CD4-positive, CD25-positive, alpha-beta regulatory T cell (primary cell): ENCODE measurements at regions not wholly inside any gene's neighbourhood (a gene's known extent, or its start where the extent isn't known, plus 50 kb on each side); places are given as distances from the start of the nearest gene placed in this dataset.

ENCODE experiments used
- ATAC-seq, 2 donors: fragments of 150-1000 bp; cut with Tn5 transposase; one replicate each; pipeline ENCODE4 v1.10.0; 2021; ENCODE audit warnings: low read depth in 2 of 2, moderate number of reproducible peaks in 2 of 2, moderate library complexity in 1 of 2
- DNase-seq, 3 donors: peaks; one replicate each; pipeline versions ENCODE4 v3.0.0 to v3.0.0-alpha.2; 2012 to 2022; ENCODE audit warnings: mixed read lengths in 1 of 3
- H3K27ac ChIP-seq: one replicate; pipeline ENCODE4 v1.7.0; 2013; ENCODE audit warnings: mild to moderate bottlenecking, low read length; ENCODE audit not compliant: insufficient read depth, poor library complexity, severe bottlenecking
- H3K27me3 ChIP-seq: one replicate; pipeline ENCODE4 v1.7.0; 2013; ENCODE audit warnings: low read length; ENCODE audit not compliant: control insufficient read depth, insufficient read depth
- H3K36me3 ChIP-seq: one replicate; pipeline ENCODE4 v1.7.0; 2013; ENCODE audit warnings: mild to moderate bottlenecking, low read length, moderate library complexity; ENCODE audit not compliant: control insufficient read depth, insufficient read depth
- H3K4me1 ChIP-seq: 2 replicates; pipeline ENCODE4 v1.7.0; 2013; ENCODE audit warnings: mild to moderate bottlenecking, low read length; ENCODE audit not compliant: insufficient read depth, control insufficient read depth, poor library complexity, severe bottlenecking
- H3K4me3 ChIP-seq: one replicate; pipeline ENCODE4 v1.7.0; 2013; ENCODE audit warnings: low read depth, mild to moderate bottlenecking, low read length, moderate library complexity
- H3K9me3 ChIP-seq, 2 experiments: 1 replicate in 1 of 2; 2 replicates in 1 of 2; pipeline ENCODE4 v1.7.0; 2013; ENCODE audit warnings: low read length in 2 of 2, mild to moderate bottlenecking in 1 of 2, moderate library complexity in 1 of 2; ENCODE audit not compliant: control insufficient read depth in 2 of 2
- H3K27ac Mint-ChIP-seq, 3 donors: one replicate each; pipeline ENCODE4 v1.8.0; 2020 to 2022; ENCODE audit warnings: mild to moderate bottlenecking in 3 of 3, mixed read lengths in 3 of 3, moderate library complexity in 2 of 3
- H3K27me3 Mint-ChIP-seq: one replicate; pipeline ENCODE4 v1.8.0; 2022; ENCODE audit warnings: mild to moderate bottlenecking, mixed read lengths
- H3K36me3 Mint-ChIP-seq: one replicate; pipeline ENCODE4 v1.8.0; 2020; ENCODE audit warnings: mixed read lengths
- H3K4me1 Mint-ChIP-seq, 4 donors: one replicate each; pipeline ENCODE4 v1.8.0; 2020 to 2022; ENCODE audit warnings: mixed read lengths in 4 of 4, mild to moderate bottlenecking in 1 of 4
- H3K4me3 Mint-ChIP-seq, 4 donors: one replicate each; pipeline ENCODE4 v1.8.0; 2020 to 2022; ENCODE audit warnings: mild to moderate bottlenecking in 4 of 4, mixed read lengths in 4 of 4, moderate library complexity in 3 of 4
- H3K9me3 Mint-ChIP-seq, 7 donors: one replicate each; pipeline ENCODE4 v1.8.0; 2020 to 2022; ENCODE audit warnings: mixed read lengths in 7 of 7, mild to moderate bottlenecking in 3 of 7, moderate library complexity in 2 of 7

GRCh38 chr9:18190671-18191374 lies 283.1 kb upstream of the ADAMTSL1 start:
- H3K27me3 Mint-ChIP-seq = no peaks in the 10 kb centered on the region
- no peaks in the 10 kb centered on the region for H3K36me3 Mint-ChIP-seq
- no peak overlapping the region for H3K4me3 ChIP-seq
- no peak overlapping the region for H3K27ac ChIP-seq
- H3K36me3 ChIP-seq = no peaks in the 10 kb centered on the region
- no peaks in the 10 kb centered on the region for H3K9me3 ChIP-seq
- ATAC-seq (no peak), DNase-seq (no peak)
- no peaks in the 10 kb centered on the region for H3K4me1 Mint-ChIP-seq
- H3K27ac Mint-ChIP-seq = no peak overlapping the region
- H3K4me1 ChIP-seq = no peaks in the 10 kb centered on the region
- no peak overlapping the region for H3K4me3 Mint-ChIP-seq
- H3K9me3 Mint-ChIP-seq = peaks cover 0 to 4% (median 0%) of the 10 kb centered on the region in 7 donors
- H3K27me3 ChIP-seq = no peaks in the 10 kb centered on the region

GRCh38 chr9:18194316-18194715 lies 279.6 kb upstream of the ADAMTSL1 start:
- no peaks in the 10 kb centered on the region for H3K36me3 ChIP-seq
- ATAC-seq (no peak), DNase-seq (no peak)
- no peaks in the 10 kb centered on the region for H3K27me3 ChIP-seq
- H3K4me1 Mint-ChIP-seq = no peaks in the 10 kb centered on the region
- peaks cover 0 to 6% (median 0%) of the 10 kb centered on the region in 7 donors for H3K9me3 Mint-ChIP-seq
- H3K4me1 ChIP-seq = no peaks in the 10 kb centered on the region
- no peak overlapping the region for H3K27ac Mint-ChIP-seq
- no peak overlapping the region for H3K4me3 ChIP-seq
- H3K27ac ChIP-seq = no peak overlapping the region
- no peaks in the 10 kb centered on the region for H3K36me3 Mint-ChIP-seq
- H3K4me3 Mint-ChIP-seq = no peak overlapping the region
- H3K9me3 ChIP-seq = no peaks in the 10 kb centered on the region
- H3K27me3 Mint-ChIP-seq = no peaks in the 10 kb centered on the region

GRCh38 chr9:18195223-18195622 lies 278.7 kb upstream of the ADAMTSL1 start:
- no peak overlapping the region for H3K4me3 Mint-ChIP-seq
- DNase-seq (no peak), ATAC-seq (no peak)
- Histone ChIP-seq H3K27ac (no peak overlapping the region), H3K27me3 (no peaks in the 10 kb centered on the region), H3K4me3 (no peak overlapping the region), H3K36me3 (no peaks in the 10 kb centered on the region), H3K4me1 (no peaks in the 10 kb centered on the region), H3K9me3 (no peaks in the 10 kb centered on the region)
- no peaks in the 10 kb centered on the region for H3K36me3 Mint-ChIP-seq
- H3K9me3 Mint-ChIP-seq = peaks cover 0 to 6% (median 0%) of the 10 kb centered on the region in 7 donors
- no peak overlapping the region for H3K27ac Mint-ChIP-seq
- no peaks in the 10 kb centered on the region for H3K4me1 Mint-ChIP-seq
- H3K27me3 Mint-ChIP-seq = no peaks in the 10 kb centered on the region

GRCh38 chr9:18202924-18203323 lies 271.0 kb upstream of the ADAMTSL1 start:
- Mint-ChIP-seq H3K4me3 (no peak overlapping the region), H3K36me3 (no peaks in the 10 kb centered on the region), H3K4me1 (no peaks in the 10 kb centered on the region), H3K27ac (no peak overlapping the region), H3K9me3 (peaks cover 0 to 3% (median 0%) of the 10 kb centered on the region in 7 donors), H3K27me3 (no peaks in the 10 kb centered on the region)
- DNase-seq = no peak
- no peak for ATAC-seq
- Histone ChIP-seq H3K4me3 (no peak overlapping the region), H3K36me3 (no peaks in the 10 kb centered on the region), H3K27me3 (no peaks in the 10 kb centered on the region), H3K9me3 (no peaks in the 10 kb centered on the region), H3K4me1 (no peaks in the 10 kb centered on the region), H3K27ac (no peak overlapping the region)

GRCh38 chr9:18207735-18208134 lies 266.2 kb upstream of the ADAMTSL1 start:
- no peaks in the 10 kb centered on the region for H3K27me3 ChIP-seq
- H3K36me3 Mint-ChIP-seq = no peaks in the 10 kb centered on the region
- no peaks in the 10 kb centered on the region for H3K4me1 Mint-ChIP-seq
- H3K4me3 ChIP-seq = no peak overlapping the region
- no peak overlapping the region for H3K27ac Mint-ChIP-seq
- H3K9me3 Mint-ChIP-seq = peaks cover 0 to 3% (median 0%) of the 10 kb centered on the region in 7 donors
- H3K27ac ChIP-seq = no peak overlapping the region
- ATAC-seq (no peak), DNase-seq (no peak)
- H3K36me3 ChIP-seq = no peaks in the 10 kb centered on the region
- no peak overlapping the region for H3K4me3 Mint-ChIP-seq
- H3K4me1 ChIP-seq = no peaks in the 10 kb centered on the region
- H3K27me3 Mint-ChIP-seq = no peaks in the 10 kb centered on the region
- no peaks in the 10 kb centered on the region for H3K9me3 ChIP-seq

GRCh38 chr9:18208166-18209059 lies 265.5 kb upstream of the ADAMTSL1 start:
- H3K36me3 Mint-ChIP-seq = no peaks in the 10 kb centered on the region
- Histone ChIP-seq H3K4me3 (no peak overlapping the region), H3K36me3 (no peaks in the 10 kb centered on the region), H3K27ac (no peak overlapping the region), H3K9me3 (no peaks in the 10 kb centered on the region), H3K4me1 (no peaks in the 10 kb centered on the region), H3K27me3 (no peaks in the 10 kb centered on the region)
- no peak for ATAC-seq
- no peaks in the 10 kb centered on the region for H3K27me3 Mint-ChIP-seq
- no peak for DNase-seq
- H3K9me3 Mint-ChIP-seq = peaks cover 0 to 3% (median 0%) of the 10 kb centered on the region in 7 donors
- no peak overlapping the region for H3K27ac Mint-ChIP-seq
- no peaks in the 10 kb centered on the region for H3K4me1 Mint-ChIP-seq
- H3K4me3 Mint-ChIP-seq = no peak overlapping the region

- Mint-ChIP-seq H3K4me3 (no peak overlapping the region), H3K27me3 (no peaks in the 10 kb centered on the region), H3K9me3 (peaks cover 0 to 4% (median 0%) of the 10 kb centered on the region in 7 donors), H3K36me3 (no peaks in the 10 kb centered on the region), H3K4me1 (no peaks in the 10 kb centered on the region), H3K27ac (no peak overlapping the region)
- H3K27ac ChIP-seq = no peak overlapping the region
- H3K27me3 ChIP-seq = no peaks in the 10 kb centered on the region
- ATAC-seq (no peak), DNase-seq (no peak)
- H3K36me3 ChIP-seq = no peaks in the 10 kb centered on the region
- no peaks in the 10 kb centered on the region for H3K4me1 ChIP-seq
- H3K9me3 ChIP-seq = no peaks in the 10 kb centered on the region
- no peak overlapping the region for H3K4me3 ChIP-seq
Measured at GRCh38 chr9:18215626-18216025, 258.3 kb upstream of the ADAMTSL1 start.
